ENCODE measurements at regions not wholly inside any gene's neighbourhood (a gene's known extent, or its start where the extent isn't known, plus 50 kb on each side); places are given as distances from the start of the nearest gene placed in this dataset.

GRCh38 chr13:40494946-40495620 lies 171.4 kb downstream of the FOXO1 start:
- no peaks in the 10 kb centered on the region for H3K4me1 ChIP-seq (ENCODE audit: low read depth)
- no peak overlapping the region for H3K4me3 ChIP-seq
- H3K9me3 ChIP-seq: no peaks in the 10 kb centered on the region
- H3K36me3 ChIP-seq (ENCODE audit: low read depth): no peaks in the 10 kb centered on the region
- peak; percentile 48 for ATAC-seq
- intact Hi-C loops (cut with DNase I, micrococcal nuclease): no loop called here
- no peak for DNase-seq
- no peak for TF ChIP-seq CTCF (IDR thresholded peaks at IDR 0.05)

- Histone ChIP-seq H3K9me3 (no peaks in the 10 kb centered on the region), H3K4me1 (ENCODE audit: low read depth) (no peaks in the 10 kb centered on the region), H3K4me3 (no peak overlapping the region), H3K36me3 (ENCODE audit: low read depth) (no peaks in the 10 kb centered on the region)
- DNase-seq (no peak), ATAC-seq (no peak)
- intact Hi-C loops (cut with DNase I, micrococcal nuclease): no loop called here
- no peak for TF ChIP-seq CTCF (IDR thresholded peaks at IDR 0.05)
Measured at GRCh38 chr13:40495621-40496001, 170.8 kb downstream of the FOXO1 start.

- TF ChIP-seq CTCF (IDR thresholded peaks at IDR 0.05): no peak
- Histone ChIP-seq H3K36me3 (ENCODE audit: low read depth) (no peaks in the 10 kb centered on the region), H3K4me3 (no peak overlapping the region), H3K4me1 (ENCODE audit: low read depth) (no peaks in the 10 kb centered on the region), H3K9me3 (no peaks in the 10 kb centered on the region)
- DNase-seq (no peak), ATAC-seq (no peak)
- intact Hi-C loops (cut with DNase I, micrococcal nuclease): no loop called here
Measured at GRCh38 chr13:40496035-40496810, 170.2 kb downstream of the FOXO1 start.

- no peak for TF ChIP-seq CTCF (IDR thresholded peaks at IDR 0.05)
- Histone ChIP-seq H3K36me3 (ENCODE audit: low read depth) (no peaks in the 10 kb centered on the region), H3K4me1 (ENCODE audit: low read depth) (no peaks in the 10 kb centered on the region), H3K4me3 (no peak overlapping the region), H3K9me3 (no peaks in the 10 kb centered on the region)
- no peak for DNase-seq
- no peak for ATAC-seq
- intact Hi-C loops (cut with DNase I, micrococcal nuclease): no loop called here
Measured at GRCh38 chr13:40498461-40498860, 168.0 kb downstream of the FOXO1 start.

GRCh38 chr13:40502236-40502635 lies 164.2 kb downstream of the FOXO1 start:
- H3K4me1 ChIP-seq (ENCODE audit: low read depth): no peaks in the 10 kb centered on the region
- DNase-seq: no peak
- no peaks in the 10 kb centered on the region for H3K36me3 ChIP-seq (ENCODE audit: low read depth)
- H3K4me3 ChIP-seq: no peak overlapping the region
- intact Hi-C loops (cut with DNase I, micrococcal nuclease): no loop called here
- ATAC-seq: no peak
- TF ChIP-seq CTCF (IDR thresholded peaks at IDR 0.05): no peak
- no peaks in the 10 kb centered on the region for H3K9me3 ChIP-seq

Data from mucosa of descending colon (tissue), 3 donors.